ENCODE measurements at regions not wholly inside any gene's neighbourhood (a gene's known extent, or its start where the extent isn't known, plus 50 kb on each side); places are given as distances from the start of the nearest gene placed in this dataset.

DNA sequence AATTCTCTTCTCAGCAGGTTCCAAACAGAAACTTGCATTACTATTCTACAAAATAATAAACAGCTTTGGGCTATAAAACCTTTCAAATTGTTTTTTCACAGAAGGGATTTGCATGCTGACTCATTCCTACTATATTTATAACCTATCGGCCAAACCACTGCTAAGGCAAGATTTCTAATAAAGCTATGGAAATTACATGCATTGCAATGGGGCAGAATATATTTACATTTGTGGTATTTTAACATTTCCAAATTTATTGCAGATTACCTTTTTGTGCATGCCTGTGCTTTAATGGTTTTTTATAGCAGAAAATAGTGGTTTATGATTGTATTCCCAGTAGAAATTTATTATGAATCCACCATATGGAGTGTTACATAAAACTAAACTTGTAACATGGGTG, 69.0 kb upstream of the NPVF start:
- H3K27me3 Mint-ChIP-seq (ENCODE audit: unreplicated experiment): no peaks in the 10 kb centered on the region
- no peak overlapping the region for H3K27ac Mint-ChIP-seq (ENCODE audit: unreplicated experiment)
- no peaks in the 10 kb centered on the region for H3K4me1 Mint-ChIP-seq (ENCODE audit: low read depth, unreplicated experiment)
- no peak overlapping the region for H3K4me3 Mint-ChIP-seq (ENCODE audit: unreplicated experiment)
- no peak for DNase-seq
- H3K9me3 Mint-ChIP-seq (ENCODE audit: unreplicated experiment): no peaks in the 10 kb centered on the region
- TF ChIP-seq, protein P1, sequence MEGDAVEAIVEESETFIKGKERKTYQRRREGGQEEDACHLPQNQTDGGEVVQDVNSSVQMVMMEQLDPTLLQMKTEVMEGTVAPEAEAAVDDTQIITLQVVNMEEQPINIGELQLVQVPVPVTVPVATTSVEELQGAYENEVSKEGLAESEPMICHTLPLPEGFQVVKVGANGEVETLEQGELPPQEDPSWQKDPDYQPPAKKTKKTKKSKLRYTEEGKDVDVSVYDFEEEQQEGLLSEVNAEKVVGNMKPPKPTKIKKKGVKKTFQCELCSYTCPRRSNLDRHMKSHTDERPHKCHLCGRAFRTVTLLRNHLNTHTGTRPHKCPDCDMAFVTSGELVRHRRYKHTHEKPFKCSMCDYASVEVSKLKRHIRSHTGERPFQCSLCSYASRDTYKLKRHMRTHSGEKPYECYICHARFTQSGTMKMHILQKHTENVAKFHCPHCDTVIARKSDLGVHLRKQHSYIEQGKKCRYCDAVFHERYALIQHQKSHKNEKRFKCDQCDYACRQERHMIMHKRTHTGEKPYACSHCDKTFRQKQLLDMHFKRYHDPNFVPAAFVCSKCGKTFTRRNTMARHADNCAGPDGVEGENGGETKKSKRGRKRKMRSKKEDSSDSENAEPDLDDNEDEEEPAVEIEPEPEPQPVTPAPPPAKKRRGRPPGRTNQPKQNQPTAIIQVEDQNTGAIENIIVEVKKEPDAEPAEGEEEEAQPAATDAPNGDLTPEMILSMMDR (IDR thresholded peaks at IDR 0.05; ENCODE audit: partially characterized antibody, unreplicated experiment): no peak
- H3K36me3 Mint-ChIP-seq (ENCODE audit: unreplicated experiment): no peaks in the 10 kb centered on the region

DNA sequence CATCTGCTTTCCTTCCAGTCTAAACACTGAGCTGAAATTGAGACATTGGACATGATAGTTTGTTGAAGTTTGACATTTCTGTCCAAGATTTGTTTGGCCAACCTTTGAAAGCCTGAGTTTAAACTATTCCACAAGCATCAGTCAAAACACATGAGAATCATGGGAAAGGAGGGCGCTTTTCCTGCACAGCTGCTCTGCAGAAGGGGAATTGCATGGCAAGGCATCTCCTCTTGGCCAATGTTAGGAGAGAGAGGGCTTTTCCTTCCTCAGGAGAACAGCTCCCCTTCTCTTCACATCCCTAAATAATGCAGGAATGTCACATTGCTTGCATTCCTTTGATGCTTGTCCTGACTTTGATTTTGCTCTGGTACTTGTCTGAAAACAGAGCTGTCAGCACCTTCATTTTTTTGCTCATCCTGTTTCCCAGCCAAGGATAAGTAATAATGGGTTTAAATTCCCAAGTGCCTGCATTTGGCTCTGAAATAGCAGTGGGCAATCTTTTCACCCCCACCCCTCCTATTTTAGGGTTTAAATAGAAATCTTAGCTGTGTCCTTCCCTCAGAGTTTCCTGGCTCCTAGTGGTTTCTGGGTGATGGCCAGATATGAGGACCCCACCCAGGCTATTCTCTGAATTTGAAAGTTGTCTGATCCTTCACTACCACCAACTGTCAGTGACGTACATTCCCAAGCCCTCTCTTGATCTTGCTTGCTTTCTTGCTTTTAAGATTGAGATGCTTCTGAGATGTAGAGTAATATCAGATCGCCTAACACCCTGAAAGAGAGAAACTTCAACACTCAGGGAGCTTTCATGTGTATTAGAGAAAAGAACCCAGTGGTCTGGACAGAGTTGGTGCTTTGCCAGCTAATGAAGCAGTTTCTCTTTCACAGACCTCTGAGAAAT, 75.2 kb upstream of the NPVF start:
- TF ChIP-seq, protein P1 (IDR thresholded peaks at IDR 0.05; ENCODE audit: partially characterized antibody, unreplicated experiment): no peak
- Mint-ChIP-seq H3K4me1 (ENCODE audit: low read depth, unreplicated experiment) (no peaks in the 10 kb centered on the region), H3K9me3 (ENCODE audit: unreplicated experiment) (no peaks in the 10 kb centered on the region), H3K27ac (ENCODE audit: unreplicated experiment) (no peak overlapping the region), H3K4me3 (ENCODE audit: unreplicated experiment) (no peak overlapping the region), H3K36me3 (ENCODE audit: unreplicated experiment) (no peaks in the 10 kb centered on the region), H3K27me3 (ENCODE audit: unreplicated experiment) (peaks cover 2% of the 10 kb centered on the region)
- no peak for DNase-seq

DNA sequence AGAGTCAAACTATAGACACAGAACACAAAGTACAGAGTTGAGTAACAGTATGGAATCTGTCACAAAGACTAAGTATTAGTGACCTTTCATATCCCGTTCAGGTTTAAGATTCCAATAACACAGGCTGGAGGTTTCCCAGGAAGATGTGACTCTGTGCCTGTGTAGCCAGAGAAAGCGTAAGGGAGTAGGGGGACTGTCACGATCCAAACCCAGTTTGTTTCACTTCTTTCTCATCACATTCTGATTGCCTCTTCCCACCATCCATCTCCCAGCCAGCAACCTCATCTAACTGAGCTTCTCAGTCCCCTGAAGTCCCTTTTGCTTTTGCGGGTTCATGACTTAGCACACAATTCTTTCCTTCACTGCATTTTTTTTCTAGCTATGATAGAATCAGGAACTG, 76.4 kb upstream of the NPVF start:
- peaks cover 2% of the 10 kb centered on the region for H3K27me3 Mint-ChIP-seq (ENCODE audit: unreplicated experiment)

DNA sequence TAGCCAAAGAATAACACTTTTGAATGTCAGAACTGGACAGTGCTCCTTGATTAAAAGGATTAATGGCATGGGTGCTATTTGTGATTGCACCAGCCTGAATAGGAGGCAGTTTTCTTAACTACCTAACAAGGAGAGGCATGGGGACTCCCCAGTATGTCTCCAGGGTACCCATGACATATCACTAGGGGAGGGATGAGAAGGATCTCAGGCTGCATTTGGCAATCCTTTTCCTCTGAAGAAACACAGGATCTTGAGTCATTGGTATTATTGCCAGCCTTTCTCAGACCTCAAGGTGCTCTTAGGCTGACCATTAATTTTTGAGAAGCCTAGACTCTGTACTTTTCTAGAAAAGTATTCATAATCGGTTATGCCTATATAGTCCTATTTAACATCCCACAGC, 77.5 kb upstream of the NPVF start:
- H3K27me3 Mint-ChIP-seq (ENCODE audit: unreplicated experiment): peaks cover 2% of the 10 kb centered on the region
- no peaks in the 10 kb centered on the region for H3K4me1 Mint-ChIP-seq (ENCODE audit: low read depth, unreplicated experiment)
- H3K27ac Mint-ChIP-seq (ENCODE audit: unreplicated experiment): no peak overlapping the region
- DNase-seq: no peak
- no peaks in the 10 kb centered on the region for H3K9me3 Mint-ChIP-seq (ENCODE audit: unreplicated experiment)
- H3K4me3 Mint-ChIP-seq (ENCODE audit: unreplicated experiment): no peak overlapping the region
- TF ChIP-seq, protein P1 (IDR thresholded peaks at IDR 0.05; ENCODE audit: partially characterized antibody, unreplicated experiment): no peak
- no peaks in the 10 kb centered on the region for H3K36me3 Mint-ChIP-seq (ENCODE audit: unreplicated experiment)

More for the DNA sequence above, 76.4 kb upstream of the NPVF start:
- DNase-seq: no peak
- TF ChIP-seq, protein P1 (IDR thresholded peaks at IDR 0.05; ENCODE audit: partially characterized antibody, unreplicated experiment): no peak
- no peak overlapping the region for H3K4me3 Mint-ChIP-seq (ENCODE audit: unreplicated experiment)
- H3K9me3 Mint-ChIP-seq (ENCODE audit: unreplicated experiment): no peaks in the 10 kb centered on the region
- H3K4me1 Mint-ChIP-seq (ENCODE audit: low read depth, unreplicated experiment): no peaks in the 10 kb centered on the region
- H3K36me3 Mint-ChIP-seq (ENCODE audit: unreplicated experiment): no peaks in the 10 kb centered on the region
- H3K27ac Mint-ChIP-seq (ENCODE audit: unreplicated experiment): no peak overlapping the region

DNA sequence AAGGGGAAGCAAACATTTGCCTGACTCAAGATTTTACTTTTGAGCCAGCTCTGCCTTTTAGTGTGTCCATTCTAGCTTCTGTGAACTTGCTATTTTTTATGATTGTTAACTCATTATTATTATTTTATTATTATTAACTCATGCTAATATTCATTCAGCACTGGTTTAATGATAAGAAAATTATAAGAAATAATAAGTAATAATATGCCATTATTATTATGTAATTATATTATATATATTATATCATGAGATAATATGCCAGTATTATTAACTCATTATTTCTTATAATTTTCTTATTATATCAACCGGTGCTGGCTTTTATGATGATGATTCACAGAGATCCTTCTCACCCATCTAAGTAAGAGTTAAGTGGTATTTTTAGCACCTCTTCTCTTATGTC, 79.3 kb upstream of the NPVF start:
- Mint-ChIP-seq H3K9me3 (ENCODE audit: unreplicated experiment) (no peaks in the 10 kb centered on the region), H3K4me1 (ENCODE audit: low read depth, unreplicated experiment) (no peaks in the 10 kb centered on the region), H3K4me3 (ENCODE audit: unreplicated experiment) (no peak overlapping the region), H3K27ac (ENCODE audit: unreplicated experiment) (no peak overlapping the region), H3K27me3 (ENCODE audit: unreplicated experiment) (peaks cover 2% of the 10 kb centered on the region), H3K36me3 (ENCODE audit: unreplicated experiment) (no peaks in the 10 kb centered on the region)
- TF ChIP-seq, protein P1 (IDR thresholded peaks at IDR 0.05; ENCODE audit: partially characterized antibody, unreplicated experiment): no peak
- DNase-seq: no peak

Measured in glutamatergic neuron (in vitro differentiated cells).